ENCODE measurements at regions not wholly inside any gene's neighbourhood (a gene's known extent, or its start where the extent isn't known, plus 50 kb on each side); places are given as distances from the start of the nearest gene placed in this dataset.

GRCh38 chr2:6031200-6031867, 339.1 kb downstream of the SOX11 start:
- TF ChIP-seq GATA1 (IDR thresholded peaks at IDR 0.05; ENCODE audit: low read depth, low read length) (no peak), POLR2A (IDR thresholded peaks at IDR 0.05; ENCODE audit: low read length) (no peak)
- no peak for DNase-seq

DNA sequence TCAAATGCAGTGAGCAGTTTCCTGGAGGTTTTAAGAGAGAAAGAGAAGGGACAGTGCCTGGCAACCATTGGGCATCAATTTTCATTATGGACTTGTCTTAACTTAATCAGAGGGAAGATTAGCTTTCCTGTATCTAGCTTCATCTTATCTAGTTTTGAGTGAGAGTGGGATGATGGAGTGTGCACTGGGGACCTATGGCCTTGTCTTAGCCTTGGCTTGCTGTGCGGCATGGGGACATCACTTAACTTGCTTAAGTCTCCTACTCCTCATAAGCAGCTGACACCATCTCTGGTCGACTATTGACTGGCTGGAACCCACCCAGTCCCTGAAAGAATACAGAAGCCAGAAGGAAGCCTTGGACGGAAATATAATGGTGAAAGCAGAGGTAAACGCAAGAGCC, 344.0 kb downstream of the SOX11 start:
- TF ChIP-seq POLR2A (IDR thresholded peaks at IDR 0.05; ENCODE audit: low read length) (no peak), GATA1 (IDR thresholded peaks at IDR 0.05; ENCODE audit: low read depth, low read length) (no peak)
- DNase-seq: no peak

GRCh38 chr2:6043238-6043637, 351.1 kb downstream of the SOX11 start:
- TF ChIP-seq POLR2A (IDR thresholded peaks at IDR 0.05; ENCODE audit: low read length): no peak
- TF ChIP-seq GATA1 (IDR thresholded peaks at IDR 0.05; ENCODE audit: low read depth, low read length): no peak
- DNase-seq: no peak

- TF ChIP-seq POLR2A (IDR thresholded peaks at IDR 0.05; ENCODE audit: low read length) (no peak), GATA1 (IDR thresholded peaks at IDR 0.05; ENCODE audit: low read depth, low read length) (no peak)
- DNase-seq: no peak
Observed at GRCh38 chr2:6052649-6053048, 360.5 kb downstream of the SOX11 start.

- DNase-seq: no peak
- no peak for TF ChIP-seq POLR2A (IDR thresholded peaks at IDR 0.05; ENCODE audit: low read length)
- no peak for TF ChIP-seq GATA1 (IDR thresholded peaks at IDR 0.05; ENCODE audit: low read depth, low read length)
Observed at GRCh38 chr2:6053743-6054142, 361.6 kb downstream of the SOX11 start.

- DNase-seq: no peak
- TF ChIP-seq GATA1 (IDR thresholded peaks at IDR 0.05; ENCODE audit: low read depth, low read length) (no peak), POLR2A (IDR thresholded peaks at IDR 0.05; ENCODE audit: low read length) (no peak)
Observed at GRCh38 chr2:6054161-6054671, 362.0 kb downstream of the SOX11 start.

GRCh38 chr2:6060992-6061663, 368.9 kb downstream of the SOX11 start:
- no peak for DNase-seq
- no peak for TF ChIP-seq POLR2A (IDR thresholded peaks at IDR 0.05; ENCODE audit: low read length)
- TF ChIP-seq GATA1 (IDR thresholded peaks at IDR 0.05; ENCODE audit: low read depth, low read length): no peak

DNA sequence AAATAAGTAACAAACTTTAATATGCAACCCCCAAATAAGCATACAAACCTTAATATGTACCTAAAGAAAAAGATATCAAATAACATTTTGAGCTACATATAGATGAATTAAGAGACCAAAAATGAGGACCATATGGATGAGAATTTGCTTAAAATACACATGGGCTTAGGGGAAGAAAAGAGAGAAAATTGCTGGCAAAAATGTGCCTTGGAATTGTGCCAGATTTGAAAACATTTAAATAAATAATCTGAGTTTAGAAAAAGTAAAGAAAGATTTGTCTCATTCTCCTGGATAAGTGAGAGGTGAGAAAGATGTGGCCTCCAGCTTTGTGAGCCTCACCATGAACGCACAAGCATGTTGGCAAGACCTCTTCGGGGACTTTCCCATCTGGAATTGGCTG, 372.6 kb downstream of the SOX11 start:
- no peak for TF ChIP-seq GATA1 (IDR thresholded peaks at IDR 0.05; ENCODE audit: low read depth, low read length)
- TF ChIP-seq POLR2A (IDR thresholded peaks at IDR 0.05; ENCODE audit: low read length): no peak
- no peak for DNase-seq

GRCh38 chr2:6065703-6066102, 373.5 kb downstream of the SOX11 start:
- TF ChIP-seq GATA1 (IDR thresholded peaks at IDR 0.05; ENCODE audit: low read depth, low read length) (no peak), POLR2A (IDR thresholded peaks at IDR 0.05; ENCODE audit: low read length) (no peak)
- no peak for DNase-seq

DNA sequence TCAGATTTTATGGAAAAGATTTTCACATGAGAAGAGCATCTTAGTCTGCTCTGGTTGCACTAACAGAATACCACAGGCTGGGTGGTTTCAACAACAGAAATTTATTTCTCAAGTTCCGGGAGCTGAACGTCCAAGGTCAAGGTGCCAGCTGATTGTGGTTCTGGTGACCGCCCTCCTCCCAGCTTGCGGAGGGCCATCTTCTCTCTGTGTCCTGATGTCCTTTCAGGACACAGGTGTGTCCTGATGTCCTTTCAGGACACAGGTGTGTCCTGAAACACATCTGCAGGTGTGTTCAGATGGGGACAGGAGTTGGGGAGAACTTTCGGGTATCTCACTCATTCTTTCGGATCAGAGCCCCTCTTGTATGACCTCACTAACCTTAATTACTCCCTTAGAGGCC, 374.9 kb downstream of the SOX11 start:
- TF ChIP-seq GATA1 (IDR thresholded peaks at IDR 0.05; ENCODE audit: low read depth, low read length): no peak
- no peak for TF ChIP-seq POLR2A (IDR thresholded peaks at IDR 0.05; ENCODE audit: low read length)
- no peak for DNase-seq

- DNase-seq: no peak
- TF ChIP-seq GATA1 (IDR thresholded peaks at IDR 0.05; ENCODE audit: low read depth, low read length) (no peak), POLR2A (IDR thresholded peaks at IDR 0.05; ENCODE audit: low read length) (no peak)
Observed at GRCh38 chr2:6067806-6068205, 375.6 kb downstream of the SOX11 start.

- TF ChIP-seq GATA1 (IDR thresholded peaks at IDR 0.05; ENCODE audit: low read depth, low read length) (no peak), POLR2A (IDR thresholded peaks at IDR 0.05; ENCODE audit: low read length) (no peak)
Observed at GRCh38 chr2:6068429-6068828, 376.2 kb downstream of the SOX11 start.

GRCh38 chr2:6069381-6069780, 377.2 kb downstream of the SOX11 start:
- DNase-seq: no peak
- TF ChIP-seq GATA1 (IDR thresholded peaks at IDR 0.05; ENCODE audit: low read depth, low read length) (no peak), POLR2A (IDR thresholded peaks at IDR 0.05; ENCODE audit: low read length) (no peak)

More at GRCh38 chr2:6068429-6068828, 376.2 kb downstream of the SOX11 start:
- no peak for DNase-seq

GRCh38 chr2:6071519-6071918, 379.3 kb downstream of the SOX11 start:
- TF ChIP-seq POLR2A (IDR thresholded peaks at IDR 0.05; ENCODE audit: low read length): no peak
- no peak for TF ChIP-seq GATA1 (IDR thresholded peaks at IDR 0.05; ENCODE audit: low read depth, low read length)
- DNase-seq: no peak

GRCh38 chr2:6072276-6072675, 380.1 kb downstream of the SOX11 start:
- DNase-seq: no peak
- TF ChIP-seq POLR2A (IDR thresholded peaks at IDR 0.05; ENCODE audit: low read length) (no peak), GATA1 (IDR thresholded peaks at IDR 0.05; ENCODE audit: low read depth, low read length) (no peak)
